RPMI7951 (cell line): ENCODE measurements at regions not wholly inside any gene's neighbourhood (a gene's known extent, or its start where the extent isn't known, plus 50 kb on each side); places are given as distances from the start of the nearest gene placed in this dataset.
A peak's percentile ranks its signal among the peaks of the same experiment; 100 is the strongest.

Experiments used
- DNase-seq: peaks from one replicate; pipeline ENCODE4 v3.0.0-alpha.2; 2012; ENCODE audit warnings: low read depth

DNA sequence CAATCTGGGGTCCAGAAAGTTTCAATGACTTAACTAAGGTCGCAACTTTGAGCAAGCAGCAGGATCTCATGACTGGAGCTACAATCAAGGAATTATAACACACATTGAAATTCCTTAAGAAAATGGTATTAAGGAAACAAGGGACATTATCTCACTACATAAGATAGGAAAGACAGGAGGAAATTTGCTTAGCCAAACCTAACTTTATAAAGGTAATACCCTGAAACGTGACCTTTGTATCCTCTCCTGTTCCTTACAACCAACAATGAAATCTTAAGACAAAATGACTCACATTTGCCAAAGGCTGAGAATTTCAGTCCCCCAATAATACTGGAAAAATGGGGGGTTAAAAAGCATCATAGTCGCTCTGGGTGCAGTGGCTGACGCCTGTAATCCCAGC lies 218.9 kb upstream of the LYZL1 start:
- DNase-seq, result no peak

DNA sequence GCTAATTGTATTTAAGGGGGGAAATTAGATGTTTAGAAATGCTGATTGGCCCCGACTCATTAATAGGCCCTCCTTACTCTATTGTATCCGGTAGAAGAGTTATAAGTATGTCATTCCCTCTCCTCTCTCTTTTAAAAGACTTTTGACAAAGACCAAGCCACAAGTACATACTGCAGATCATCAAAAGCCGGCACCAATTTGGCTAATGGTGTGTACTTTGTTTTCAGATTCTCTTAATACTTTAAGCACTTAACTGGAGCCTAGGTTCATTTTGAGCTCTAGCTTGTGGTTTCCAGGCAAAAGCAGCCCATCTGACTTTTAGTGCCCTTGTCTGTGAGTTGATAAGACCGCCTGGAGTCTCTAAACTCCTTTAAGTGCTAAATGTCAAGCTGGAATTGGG lies 210.0 kb upstream of the LYZL1 start:
- no peak for DNase-seq

GRCh38 chr10:29081231-29081630 lies 207.6 kb upstream of the LYZL1 start:
- DNase-seq, result no peak

- no peak for DNase-seq
These were observed 206.8 kb upstream of the LYZL1 start for GRCh38 chr10:29081951-29082685.

DNA sequence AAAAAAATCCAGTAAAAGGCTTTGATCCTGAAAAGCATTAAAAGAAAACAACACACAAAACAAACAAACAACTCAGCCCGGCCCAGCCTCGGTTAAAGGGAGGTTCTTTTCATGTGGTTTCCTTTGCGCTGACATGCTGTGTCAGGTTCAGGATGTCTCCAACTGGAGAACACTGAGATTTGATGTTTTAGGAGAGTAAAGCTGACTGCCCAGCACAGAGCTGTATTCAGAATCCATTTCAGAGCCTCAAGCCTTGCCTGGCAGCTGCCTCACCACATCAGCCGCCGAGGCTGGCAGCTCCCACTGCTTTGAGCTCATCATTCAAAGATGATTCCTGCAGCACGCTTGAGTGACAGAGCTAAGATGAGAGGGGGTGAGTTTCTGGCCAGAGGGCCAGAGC lies 205.8 kb upstream of the LYZL1 start:
- DNase-seq, result peak; percentile 51

DNA sequence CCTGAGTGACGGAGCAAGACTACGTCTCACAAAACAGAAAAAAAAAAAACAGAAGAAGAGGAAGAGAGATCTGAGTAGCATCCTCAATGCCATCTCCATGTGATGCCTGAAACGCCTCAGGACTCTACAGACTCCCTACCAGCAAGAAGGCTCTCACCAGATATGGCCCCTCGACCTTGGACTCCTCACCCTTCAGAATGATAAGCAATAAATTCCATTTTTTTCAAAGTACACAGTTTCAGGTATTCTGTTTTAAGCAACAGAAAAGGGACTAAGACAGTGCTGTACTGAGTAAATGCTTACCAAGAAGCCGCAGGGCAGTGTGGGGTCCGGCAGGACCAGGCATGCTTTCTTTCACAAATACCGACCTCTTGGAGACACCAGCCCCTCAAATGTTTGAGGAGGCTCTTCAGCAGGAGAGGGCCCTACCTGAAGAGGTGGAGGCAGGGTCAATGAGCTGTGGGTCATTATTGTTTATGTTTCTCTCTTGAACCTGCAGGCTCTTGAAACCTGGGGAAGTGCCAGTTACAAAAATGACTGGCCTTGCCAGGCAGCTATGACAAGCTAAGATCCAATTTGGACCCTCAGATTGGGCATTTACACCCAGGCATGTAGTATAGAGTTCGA lies 204.1 kb upstream of the LYZL1 start:
- no peak for DNase-seq

DNA sequence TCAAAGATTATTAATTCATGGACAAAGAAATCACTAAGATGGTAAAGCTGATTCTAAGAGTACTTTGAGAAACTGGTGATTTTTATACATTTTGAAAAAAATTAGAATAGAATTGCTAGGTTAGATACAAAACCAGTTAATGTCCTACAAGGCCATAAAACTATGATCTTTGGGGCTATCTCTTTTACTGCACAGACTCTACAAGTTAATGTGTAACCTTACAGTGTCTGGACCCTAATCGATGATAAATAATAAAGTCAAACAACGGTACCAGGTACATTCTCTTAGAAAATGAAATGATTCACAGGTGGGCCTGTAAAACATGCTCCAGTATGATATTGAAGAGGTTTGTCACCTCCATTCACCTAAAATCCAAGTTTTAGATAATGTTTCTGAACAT lies 199.8 kb upstream of the LYZL1 start:
- no peak for DNase-seq

GRCh38 chr10:29096303-29096824 lies 192.5 kb upstream of the LYZL1 start:
- no peak for DNase-seq

GRCh38 chr10:29098423-29098822 lies 190.4 kb upstream of the LYZL1 start:
- no peak for DNase-seq

- peak; percentile 23 for DNase-seq
These were observed 189.9 kb upstream of the LYZL1 start for GRCh38 chr10:29099001-29099400.

DNA sequence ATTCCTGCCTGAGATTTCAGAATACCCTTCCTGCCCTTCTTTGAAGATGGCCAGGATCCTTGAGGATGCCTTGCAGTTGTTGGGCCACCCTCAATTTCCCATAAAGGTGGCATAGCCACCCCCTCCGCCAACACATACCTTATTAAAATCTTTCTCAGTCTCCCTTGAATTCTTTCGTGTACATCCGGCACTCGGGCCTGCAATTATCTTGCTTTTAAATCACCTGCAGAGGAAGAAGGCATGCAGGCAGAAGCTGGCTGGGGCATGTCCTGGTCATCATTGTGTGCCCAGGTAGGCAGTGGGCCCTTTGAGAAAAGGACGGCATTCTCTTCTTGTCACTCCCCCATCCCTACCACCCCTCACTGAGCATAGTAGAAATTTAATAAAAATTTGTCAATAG lies 189.5 kb upstream of the LYZL1 start:
- DNase-seq, result no peak

GRCh38 chr10:29100505-29100904 lies 188.4 kb upstream of the LYZL1 start:
- DNase-seq, result no peak

DNA sequence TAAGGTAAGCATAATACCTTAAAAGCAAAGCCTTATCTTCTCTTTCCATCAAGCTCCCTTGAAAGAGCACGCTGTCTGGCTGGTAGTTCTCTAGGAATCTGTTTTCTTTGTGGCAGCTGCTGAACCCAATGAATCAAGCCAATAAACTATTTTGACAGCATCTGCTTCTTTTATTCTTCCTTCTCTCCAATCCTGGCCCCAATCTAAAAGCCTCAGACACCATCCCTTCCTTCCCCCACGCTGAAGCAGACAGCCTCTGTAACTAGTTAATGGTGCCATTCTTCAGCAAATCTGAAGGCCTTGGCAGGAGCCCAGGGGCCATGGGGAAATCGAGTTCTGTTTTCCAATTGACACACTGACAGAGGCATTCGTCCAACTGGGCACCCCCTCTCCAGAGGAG lies 186.6 kb upstream of the LYZL1 start:
- DNase-seq, result peak; percentile 53

- no peak for DNase-seq
These were observed 186.2 kb upstream of the LYZL1 start for GRCh38 chr10:29102636-29103035.

GRCh38 chr10:29104661-29105399 lies 184.0 kb upstream of the LYZL1 start:
- DNase-seq, result no peak

GRCh38 chr10:29105516-29106215 lies 183.2 kb upstream of the LYZL1 start:
- DNase-seq, result peak; percentile 90

GRCh38 chr10:29106287-29106686 lies 182.6 kb upstream of the LYZL1 start:
- no peak for DNase-seq

- DNase-seq, result no peak
These were observed 180.9 kb upstream of the LYZL1 start for GRCh38 chr10:29107866-29108498.

- DNase-seq, result no peak
These were observed 178.9 kb upstream of the LYZL1 start for GRCh38 chr10:29109707-29110571.

DNA sequence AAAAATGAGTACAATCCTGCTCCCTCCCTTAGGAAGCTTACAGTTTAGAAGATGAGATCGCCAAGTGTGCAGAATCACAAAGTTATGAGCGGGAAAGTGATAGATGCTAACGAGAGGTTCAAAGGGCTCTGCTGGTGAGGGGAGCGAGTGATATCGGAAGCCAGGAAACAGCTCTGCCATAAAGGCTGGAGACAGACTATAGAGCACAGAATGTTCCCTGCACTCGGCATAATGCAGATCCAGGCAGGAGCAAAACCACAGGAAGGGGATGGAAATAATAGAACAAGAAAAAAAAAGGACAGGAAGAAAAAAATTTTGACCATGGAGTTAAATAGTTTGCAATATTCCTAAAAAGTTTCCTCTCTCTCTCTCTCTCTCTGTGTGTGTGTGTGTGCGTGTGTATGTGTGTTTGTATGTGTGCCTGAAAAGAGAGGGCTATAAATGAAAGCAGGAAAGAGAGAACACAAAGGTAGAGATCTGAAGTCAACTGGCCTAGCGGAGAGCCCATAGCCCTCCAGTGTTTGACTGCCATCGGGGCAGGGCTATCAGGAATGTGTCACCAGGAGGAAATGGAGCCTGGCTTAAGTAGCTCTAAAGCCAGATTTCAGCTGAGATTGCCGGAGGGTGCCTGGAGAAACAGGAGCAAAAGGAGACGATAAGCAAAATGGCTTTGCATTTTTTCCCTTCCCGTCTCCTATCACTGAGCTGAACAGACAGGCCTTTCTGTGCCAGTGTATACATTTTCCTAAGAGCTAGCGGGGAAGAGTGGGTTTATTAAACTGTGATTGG lies 175.8 kb upstream of the LYZL1 start:
- peak; percentile 70 for DNase-seq
